ENCODE measurements at regions not wholly inside any gene's neighbourhood (a gene's known extent, or its start where the extent isn't known, plus 50 kb on each side); places are given as distances from the start of the nearest gene placed in this dataset.
"Not testable (repeated sequence)": the region's sequence is repeated elsewhere in the genome, so short reads cannot be mapped to it uniquely, and the experiment has no call there.

- no peak for DNase-seq
Observed at GRCh38 chr2:53610260-53610659, 157.3 kb upstream of the CHAC2 start.

- no peak for DNase-seq
Observed at GRCh38 chr2:53609551-53609950, 158.1 kb upstream of the CHAC2 start.

- DNase-seq: no peak
Observed at GRCh38 chr2:53608293-53608692, 159.3 kb upstream of the CHAC2 start.

DNA sequence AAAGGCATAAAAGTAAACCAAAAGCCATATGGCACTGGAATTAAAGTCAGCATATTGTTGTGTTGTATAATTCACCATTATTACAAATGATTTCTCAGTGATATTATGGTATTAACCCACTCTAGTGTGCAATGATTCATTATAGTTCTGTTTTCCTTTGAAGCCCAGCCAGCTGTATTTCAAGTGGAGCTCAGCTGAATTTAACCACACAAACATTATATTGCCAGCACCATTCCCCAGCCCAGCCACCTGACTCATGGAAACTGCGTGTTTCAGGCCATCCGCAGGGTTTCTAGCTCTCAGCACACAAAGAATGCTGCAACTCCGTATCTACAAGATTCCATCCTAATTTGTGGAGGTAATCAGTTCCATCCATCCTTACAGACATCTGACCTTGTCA, 166.8 kb upstream of the CHAC2 start:
- DNase-seq: peak; percentile 41

DNA sequence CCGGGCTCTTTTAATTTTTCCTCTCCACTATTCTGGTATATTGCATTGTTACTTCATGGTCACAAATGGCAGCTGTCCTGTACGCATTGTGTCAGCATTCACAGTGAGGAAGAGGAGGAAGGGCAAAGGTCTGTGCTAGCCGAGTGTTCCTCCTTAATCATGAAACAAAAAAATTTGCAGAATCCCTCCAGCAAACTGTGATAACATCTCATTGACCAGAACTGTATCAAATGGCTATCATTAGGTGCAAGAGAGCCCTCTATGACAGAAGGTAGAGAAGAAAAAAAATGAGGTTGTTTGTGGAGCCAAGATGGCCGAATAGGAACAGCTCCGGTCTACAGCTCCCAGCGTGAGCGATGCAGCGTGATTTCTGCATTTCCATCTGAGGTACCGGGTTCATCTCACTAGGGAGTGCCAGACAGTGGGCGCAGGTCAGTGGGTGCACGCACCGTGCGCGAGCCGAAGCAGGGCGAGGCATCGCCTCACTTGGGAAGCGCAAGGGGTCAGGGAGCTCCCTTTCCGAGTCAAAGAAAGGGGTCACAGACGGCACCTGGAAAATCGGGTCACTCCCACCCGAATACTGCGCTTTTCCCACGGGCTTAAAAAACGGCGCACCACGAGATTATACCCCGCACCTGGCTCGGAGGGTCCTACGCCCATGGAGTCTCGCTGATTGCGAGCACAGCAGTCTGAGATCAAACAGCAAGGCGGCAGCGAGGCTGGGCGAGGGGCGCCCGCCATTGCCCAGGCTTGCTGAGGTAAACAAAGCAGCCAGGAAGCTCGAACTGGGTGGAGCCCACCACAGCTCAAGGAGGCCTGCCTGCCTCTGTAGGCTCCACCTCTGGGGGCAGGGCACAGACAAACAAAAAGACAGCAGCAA, 180.6 kb upstream of the CHAC2 start:
- not testable (repeated sequence) for DNase-seq

- DNase-seq: no peak
Observed at GRCh38 chr2:53584986-53585385, 182.6 kb upstream of the CHAC2 start.

- no peak for DNase-seq
Observed at GRCh38 chr2:53583583-53583982, 184.0 kb upstream of the CHAC2 start.

- no peak for DNase-seq
Observed at GRCh38 chr2:53582556-53582955, 185.0 kb upstream of the CHAC2 start.

GRCh38 chr2:53576166-53576565, 191.4 kb upstream of the CHAC2 start:
- no peak for DNase-seq

- DNase-seq: no peak
Observed at GRCh38 chr2:53575721-53576124, 191.9 kb upstream of the CHAC2 start.

GRCh38 chr2:53572696-53573095, 194.9 kb upstream of the CHAC2 start:
- DNase-seq: no peak

- no peak for DNase-seq
Observed at GRCh38 chr2:53569957-53570727, 197.5 kb upstream of the CHAC2 start.

DNA sequence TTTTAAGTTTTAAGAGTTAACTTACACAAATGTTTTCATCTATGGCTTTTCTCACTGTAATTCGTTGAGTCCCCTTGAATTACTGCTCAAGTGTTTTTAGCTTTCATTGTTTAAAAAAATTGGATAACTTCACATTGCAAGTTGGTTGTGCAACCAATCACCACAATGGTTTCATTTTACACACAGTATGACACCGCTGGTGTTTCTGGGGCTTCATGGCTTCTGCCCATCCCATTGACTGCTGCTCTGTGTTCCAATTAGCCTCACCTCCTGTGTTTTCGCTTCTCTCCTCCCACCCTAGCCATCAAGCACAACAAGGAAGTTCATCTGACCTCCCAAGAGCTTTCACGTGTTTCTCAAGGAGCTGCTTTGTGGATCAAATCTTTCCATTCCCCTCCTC, 199.1 kb upstream of the CHAC2 start:
- DNase-seq: no peak

GRCh38 chr2:53567073-53567472, 200.5 kb upstream of the CHAC2 start:
- no peak for DNase-seq

DNA sequence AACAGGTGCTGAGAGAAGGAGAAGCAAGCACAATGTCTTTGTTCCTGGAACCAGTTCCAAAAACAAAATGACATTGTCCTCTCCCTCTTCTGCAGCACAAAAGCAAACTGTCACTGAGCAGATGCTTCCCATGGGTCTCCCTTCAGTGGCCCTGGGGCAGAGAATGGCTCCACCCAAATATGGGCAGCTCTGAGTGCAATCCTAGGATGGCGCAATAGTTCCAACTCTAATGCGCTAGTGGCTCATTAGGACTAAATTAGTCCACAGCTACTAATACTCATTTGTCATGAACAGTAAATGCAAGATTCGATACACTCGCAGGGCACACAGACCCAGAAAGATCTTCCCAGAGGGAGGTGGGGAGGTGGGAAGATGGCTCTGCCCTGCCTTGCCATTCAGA, 205.2 kb upstream of the CHAC2 start:
- no peak for DNase-seq

DNA sequence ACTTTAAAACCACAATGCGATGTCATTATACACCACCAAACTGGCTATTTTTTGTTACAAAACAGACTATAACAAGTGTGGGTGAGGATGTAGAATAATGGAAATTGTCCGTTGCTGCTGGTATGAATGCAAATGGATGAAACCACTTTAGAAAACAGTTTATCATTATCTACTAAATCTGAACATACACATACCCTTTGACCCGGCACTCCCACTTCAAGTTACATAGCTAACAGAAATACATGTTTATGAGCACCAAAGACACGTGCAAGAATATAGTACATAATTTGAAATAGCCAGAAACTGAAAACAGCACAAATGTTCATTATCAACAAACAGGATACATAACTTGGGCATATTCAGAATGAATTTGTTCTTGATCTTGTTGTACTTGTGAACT, 206.4 kb upstream of the CHAC2 start:
- no peak for DNase-seq

GRCh38 chr2:53559302-53559966, 208.2 kb upstream of the CHAC2 start:
- peak; percentile 46 for DNase-seq

DNA sequence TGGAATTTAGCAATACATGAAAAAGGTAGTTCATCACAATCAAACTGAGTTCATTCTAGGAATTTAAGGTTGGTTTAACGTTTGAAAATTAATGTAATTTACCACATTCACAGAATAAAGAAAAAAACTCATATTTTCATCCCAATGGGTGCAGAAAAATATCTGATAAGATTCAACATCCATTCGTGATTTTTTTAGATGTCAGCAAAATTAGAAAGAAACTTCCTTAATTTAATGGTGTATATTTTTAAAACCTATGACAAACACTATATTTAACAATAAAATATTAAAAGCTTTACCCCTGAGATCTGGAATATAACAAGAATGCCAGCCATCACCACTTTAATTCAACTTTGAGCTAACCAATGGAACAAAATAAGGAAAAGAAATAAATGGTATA, 208.7 kb upstream of the CHAC2 start:
- DNase-seq: no peak

DNA sequence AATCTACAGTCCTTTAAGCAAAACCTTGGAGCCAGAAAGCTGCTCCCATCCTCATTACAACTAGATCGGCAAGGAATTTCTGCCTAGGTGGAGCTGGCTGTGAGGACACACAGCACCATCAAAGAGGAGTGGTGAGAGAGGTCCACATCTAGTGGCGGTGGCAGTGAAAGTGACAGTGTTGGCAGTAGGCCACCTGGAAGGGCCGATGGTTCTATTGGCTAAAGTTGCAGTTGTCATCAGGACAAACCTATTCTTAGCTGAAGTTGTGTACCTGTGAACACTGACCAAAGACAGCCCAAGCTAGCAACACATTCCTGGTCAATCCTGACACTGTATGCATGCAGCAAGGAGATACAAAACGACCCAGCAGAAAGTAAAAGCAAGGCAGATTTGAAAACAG, 218.1 kb upstream of the CHAC2 start:
- no peak for DNase-seq

GRCh38 chr2:53545604-53546003, 222.0 kb upstream of the CHAC2 start:
- no peak for DNase-seq

DNA sequence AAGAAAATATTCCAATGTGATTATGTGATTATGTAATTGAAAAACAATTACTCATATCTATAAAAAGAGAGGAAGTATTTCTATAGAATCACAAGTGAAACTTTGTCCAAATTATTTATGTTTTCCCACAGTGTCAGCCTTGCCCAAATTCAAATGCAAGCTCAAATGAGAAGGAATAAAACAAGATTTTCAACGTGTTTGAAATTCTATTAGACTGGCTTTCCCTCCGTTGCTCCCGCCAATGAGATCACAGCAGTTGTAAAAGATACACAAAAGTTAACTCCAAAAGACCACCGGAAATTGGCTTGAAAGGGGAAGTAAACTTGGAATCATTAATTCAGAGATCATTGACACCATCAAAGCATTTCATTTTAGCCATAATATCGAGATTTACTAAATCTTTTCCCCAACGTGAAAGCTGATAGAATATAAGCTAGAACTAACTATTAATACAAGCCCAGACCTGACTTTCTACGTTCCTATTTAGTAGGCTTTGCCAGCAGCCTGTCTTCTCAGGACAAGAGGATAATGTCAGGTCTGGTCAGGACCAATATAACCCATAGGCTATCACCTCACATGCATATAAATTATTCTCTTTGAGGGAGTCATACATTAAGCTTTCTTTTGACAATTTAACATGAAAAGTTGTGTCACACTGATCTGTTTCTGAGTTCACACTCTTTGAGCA, 222.6 kb upstream of the CHAC2 start:
- no peak for DNase-seq

DNA sequence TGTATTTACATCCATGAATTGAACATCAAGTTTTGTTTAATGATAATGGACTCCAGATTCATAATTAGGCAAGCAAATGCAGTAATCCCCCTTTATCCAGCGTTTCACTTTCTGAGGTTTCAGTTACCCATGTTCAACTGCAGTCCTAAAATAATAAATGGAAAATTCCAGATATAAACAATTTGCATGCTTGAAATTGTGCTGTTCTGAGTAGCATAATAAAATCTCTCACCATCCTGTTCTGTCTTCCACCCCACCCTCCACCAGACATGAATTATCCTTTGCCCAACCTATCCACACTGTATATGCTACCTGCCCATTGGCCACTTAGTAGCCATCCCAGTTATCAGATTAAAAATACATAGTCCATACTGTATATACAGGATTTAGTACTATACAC, 224.5 kb upstream of the CHAC2 start:
- no peak for DNase-seq

Data from kidney glomerular epithelial cell (primary cell).